ENCODE measurements at regions not wholly inside any gene's neighbourhood (a gene's known extent, or its start where the extent isn't known, plus 50 kb on each side); places are given as distances from the start of the nearest gene placed in this dataset.

DNA sequence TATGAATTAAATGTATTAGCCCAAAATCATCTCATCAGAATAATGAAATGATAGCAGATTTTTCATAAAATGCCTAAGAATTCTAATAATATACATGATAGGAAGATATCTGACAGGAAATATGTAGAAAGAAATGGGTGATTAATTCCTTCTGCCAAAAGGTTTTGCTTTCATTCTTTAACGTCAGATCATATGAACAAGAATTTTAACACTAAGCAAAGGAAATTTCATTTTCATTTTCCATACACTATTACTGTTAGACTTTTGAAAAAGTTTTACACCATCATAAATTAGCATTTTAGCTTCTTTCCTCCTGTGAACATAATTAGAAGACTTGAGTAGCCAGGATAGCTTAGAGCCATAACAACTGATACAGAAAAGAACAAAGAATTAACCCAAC lies 1099.9 kb downstream of the NSUN3 start:
- TF ChIP-seq, protein P1, sequence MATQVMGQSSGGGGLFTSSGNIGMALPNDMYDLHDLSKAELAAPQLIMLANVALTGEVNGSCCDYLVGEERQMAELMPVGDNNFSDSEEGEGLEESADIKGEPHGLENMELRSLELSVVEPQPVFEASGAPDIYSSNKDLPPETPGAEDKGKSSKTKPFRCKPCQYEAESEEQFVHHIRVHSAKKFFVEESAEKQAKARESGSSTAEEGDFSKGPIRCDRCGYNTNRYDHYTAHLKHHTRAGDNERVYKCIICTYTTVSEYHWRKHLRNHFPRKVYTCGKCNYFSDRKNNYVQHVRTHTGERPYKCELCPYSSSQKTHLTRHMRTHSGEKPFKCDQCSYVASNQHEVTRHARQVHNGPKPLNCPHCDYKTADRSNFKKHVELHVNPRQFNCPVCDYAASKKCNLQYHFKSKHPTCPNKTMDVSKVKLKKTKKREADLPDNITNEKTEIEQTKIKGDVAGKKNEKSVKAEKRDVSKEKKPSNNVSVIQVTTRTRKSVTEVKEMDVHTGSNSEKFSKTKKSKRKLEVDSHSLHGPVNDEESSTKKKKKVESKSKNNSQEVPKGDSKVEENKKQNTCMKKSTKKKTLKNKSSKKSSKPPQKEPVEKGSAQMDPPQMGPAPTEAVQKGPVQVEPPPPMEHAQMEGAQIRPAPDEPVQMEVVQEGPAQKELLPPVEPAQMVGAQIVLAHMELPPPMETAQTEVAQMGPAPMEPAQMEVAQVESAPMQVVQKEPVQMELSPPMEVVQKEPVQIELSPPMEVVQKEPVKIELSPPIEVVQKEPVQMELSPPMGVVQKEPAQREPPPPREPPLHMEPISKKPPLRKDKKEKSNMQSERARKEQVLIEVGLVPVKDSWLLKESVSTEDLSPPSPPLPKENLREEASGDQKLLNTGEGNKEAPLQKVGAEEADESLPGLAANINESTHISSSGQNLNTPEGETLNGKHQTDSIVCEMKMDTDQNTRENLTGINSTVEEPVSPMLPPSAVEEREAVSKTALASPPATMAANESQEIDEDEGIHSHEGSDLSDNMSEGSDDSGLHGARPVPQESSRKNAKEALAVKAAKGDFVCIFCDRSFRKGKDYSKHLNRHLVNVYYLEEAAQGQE (IDR thresholded peaks at IDR 0.05; ENCODE audit: borderline replicate concordance) = no peak
- TF ChIP-seq EP300 (conservative IDR thresholded peaks at IDR 0.05; ENCODE audit: poor library complexity, severe bottlenecking) = no peak
- TF ChIP-seq POLR2AphosphoS5 (IDR thresholded peaks at IDR 0.05) = no peak
- TF ChIP-seq RAD21 (conservative IDR thresholded peaks at IDR 0.05) = no peak
- no peaks in the 10 kb centered on the region for H3K27me3 ChIP-seq (ENCODE audit: insufficient read depth, low read depth, low read length)
- no peaks in the 10 kb centered on the region for H3K36me3 ChIP-seq (ENCODE audit: insufficient read depth, low read length)
- no peak overlapping the region for H3K4me3 ChIP-seq (ENCODE audit: low read length)
- no peaks in the 10 kb centered on the region for H3K9me3 ChIP-seq (ENCODE audit: low read length)
- no peak overlapping the region for H3K27ac ChIP-seq (ENCODE audit: low read length)
- no peaks in the 10 kb centered on the region for H4K20me1 ChIP-seq (ENCODE audit: insufficient read depth)
- no peaks in the 10 kb centered on the region for H3K79me2 ChIP-seq (replicated peaks; ENCODE audit: insufficient read depth, low read length)
- H3K9me2 ChIP-seq (ENCODE audit: insufficient read depth, low read length) = no peaks in the 10 kb centered on the region
- H3K9ac ChIP-seq (ENCODE audit: low read length) = no peak overlapping the region
- no peak overlapping the region for H2AFZ ChIP-seq (ENCODE audit: low read depth, low read length)
- no peaks in the 10 kb centered on the region for H3F3A ChIP-seq (ENCODE audit: insufficient read depth, low read length, poor library complexity, severe bottlenecking)
- no peak overlapping the region for H3K4me2 ChIP-seq (ENCODE audit: low read length)

DNA sequence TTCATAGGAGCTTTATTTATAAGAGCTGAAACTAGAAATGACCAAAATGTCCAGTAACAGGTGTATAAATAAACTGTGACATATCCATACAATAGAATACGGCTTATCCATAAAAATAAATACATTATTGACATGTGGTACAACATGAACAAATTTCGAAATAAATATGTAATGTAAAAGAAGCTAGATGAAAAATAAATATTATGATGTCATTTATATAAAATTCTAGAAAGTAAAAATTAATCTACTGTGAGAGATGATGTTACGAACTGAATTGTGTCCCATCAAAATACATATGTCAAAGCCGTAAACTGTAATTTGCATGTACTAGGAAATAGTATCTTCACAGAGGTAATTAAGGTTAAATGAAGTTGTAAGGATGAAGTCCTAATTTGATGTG lies 1104.9 kb downstream of the NSUN3 start:
- Histone ChIP-seq H3K4me2 (ENCODE audit: low read length) (no peak overlapping the region), H3K36me3 (ENCODE audit: insufficient read depth, low read length) (no peaks in the 10 kb centered on the region), H2AFZ (ENCODE audit: low read depth, low read length) (no peak overlapping the region), H3K9me3 (ENCODE audit: low read length) (no peaks in the 10 kb centered on the region), H3F3A (ENCODE audit: insufficient read depth, low read length, poor library complexity, severe bottlenecking) (no peaks in the 10 kb centered on the region), H4K20me1 (ENCODE audit: insufficient read depth) (no peaks in the 10 kb centered on the region), H3K4me3 (ENCODE audit: low read length) (no peak overlapping the region), H3K79me2 (replicated peaks; ENCODE audit: insufficient read depth, low read length) (no peaks in the 10 kb centered on the region), H3K27me3 (ENCODE audit: insufficient read depth, low read depth, low read length) (no peaks in the 10 kb centered on the region), H3K9ac (ENCODE audit: low read length) (no peak overlapping the region), H3K9me2 (ENCODE audit: insufficient read depth, low read length) (no peaks in the 10 kb centered on the region), H3K27ac (ENCODE audit: low read length) (no peak overlapping the region)
- no peak for TF ChIP-seq EP300 (conservative IDR thresholded peaks at IDR 0.05; ENCODE audit: poor library complexity, severe bottlenecking)

DNA sequence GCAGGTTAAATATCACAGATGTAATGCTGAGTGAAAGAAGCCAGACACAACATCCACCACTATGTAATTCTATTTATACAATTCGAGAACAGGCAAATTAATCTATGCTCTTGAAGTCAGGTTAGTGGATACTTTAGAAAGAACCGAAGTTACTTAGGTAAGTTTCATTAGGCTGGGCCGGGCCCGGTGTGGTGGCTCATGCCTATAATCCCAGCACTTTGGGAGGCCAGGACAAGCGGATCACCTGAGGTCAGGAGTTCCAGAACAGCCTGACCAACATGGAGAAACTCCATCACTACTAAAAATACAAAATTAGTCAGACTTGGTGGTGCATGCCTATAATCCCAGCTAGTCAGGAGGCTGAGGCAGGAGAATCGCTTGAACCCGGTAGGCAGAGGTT lies 1105.7 kb downstream of the NSUN3 start:
- Histone ChIP-seq H3K27me3 (ENCODE audit: insufficient read depth, low read depth, low read length) (no peaks in the 10 kb centered on the region), H3F3A (ENCODE audit: insufficient read depth, low read length, poor library complexity, severe bottlenecking) (no peaks in the 10 kb centered on the region), H3K4me2 (ENCODE audit: low read length) (no peak overlapping the region), H3K9me3 (ENCODE audit: low read length) (no peaks in the 10 kb centered on the region), H3K9ac (ENCODE audit: low read length) (no peak overlapping the region), H3K4me3 (ENCODE audit: low read length) (no peak overlapping the region), H3K36me3 (ENCODE audit: insufficient read depth, low read length) (no peaks in the 10 kb centered on the region), H3K79me2 (replicated peaks; ENCODE audit: insufficient read depth, low read length) (no peaks in the 10 kb centered on the region), H2AFZ (ENCODE audit: low read depth, low read length) (no peak overlapping the region), H3K27ac (ENCODE audit: low read length) (no peak overlapping the region), H4K20me1 (ENCODE audit: insufficient read depth) (no peaks in the 10 kb centered on the region), H3K9me2 (ENCODE audit: insufficient read depth, low read length) (no peaks in the 10 kb centered on the region)
- TF ChIP-seq EP300 (conservative IDR thresholded peaks at IDR 0.05; ENCODE audit: poor library complexity, severe bottlenecking) = no peak
- TF ChIP-seq, protein P1 (IDR thresholded peaks at IDR 0.05; ENCODE audit: borderline replicate concordance) = no peak
- no peak for TF ChIP-seq RAD21 (conservative IDR thresholded peaks at IDR 0.05)
- no peak for TF ChIP-seq SMC3 (conservative IDR thresholded peaks at IDR 0.05; ENCODE audit: poor library complexity)
- TF ChIP-seq MXI1 (conservative IDR thresholded peaks at IDR 0.05; ENCODE audit: poor library complexity, severe bottlenecking) = no peak
- no peak for TF ChIP-seq TAF1 (IDR thresholded peaks at IDR 0.05; ENCODE audit: low read depth)
- TF ChIP-seq POLR2AphosphoS5 (IDR thresholded peaks at IDR 0.05) = no peak
- TF ChIP-seq, protein P2, sequence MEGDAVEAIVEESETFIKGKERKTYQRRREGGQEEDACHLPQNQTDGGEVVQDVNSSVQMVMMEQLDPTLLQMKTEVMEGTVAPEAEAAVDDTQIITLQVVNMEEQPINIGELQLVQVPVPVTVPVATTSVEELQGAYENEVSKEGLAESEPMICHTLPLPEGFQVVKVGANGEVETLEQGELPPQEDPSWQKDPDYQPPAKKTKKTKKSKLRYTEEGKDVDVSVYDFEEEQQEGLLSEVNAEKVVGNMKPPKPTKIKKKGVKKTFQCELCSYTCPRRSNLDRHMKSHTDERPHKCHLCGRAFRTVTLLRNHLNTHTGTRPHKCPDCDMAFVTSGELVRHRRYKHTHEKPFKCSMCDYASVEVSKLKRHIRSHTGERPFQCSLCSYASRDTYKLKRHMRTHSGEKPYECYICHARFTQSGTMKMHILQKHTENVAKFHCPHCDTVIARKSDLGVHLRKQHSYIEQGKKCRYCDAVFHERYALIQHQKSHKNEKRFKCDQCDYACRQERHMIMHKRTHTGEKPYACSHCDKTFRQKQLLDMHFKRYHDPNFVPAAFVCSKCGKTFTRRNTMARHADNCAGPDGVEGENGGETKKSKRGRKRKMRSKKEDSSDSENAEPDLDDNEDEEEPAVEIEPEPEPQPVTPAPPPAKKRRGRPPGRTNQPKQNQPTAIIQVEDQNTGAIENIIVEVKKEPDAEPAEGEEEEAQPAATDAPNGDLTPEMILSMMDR (IDR thresholded peaks at IDR 0.05; ENCODE audit: poor library complexity, severe bottlenecking) = no peak
- TF ChIP-seq EZH2 (IDR thresholded peaks at IDR 0.05; ENCODE audit: borderline replicate concordance, insufficient read depth, low read length, poor library complexity, severe bottlenecking) = no peak
